ENCODE measurements at regions not wholly inside any gene's neighbourhood (a gene's known extent, or its start where the extent isn't known, plus 50 kb on each side); places are given as distances from the start of the nearest gene placed in this dataset.

- no peak for DNase-seq (ENCODE audit: low read depth, low spot score)
Measured at GRCh38 chr14:86532219-86532618, 1002.3 kb downstream of the FLRT2 start.

DNA sequence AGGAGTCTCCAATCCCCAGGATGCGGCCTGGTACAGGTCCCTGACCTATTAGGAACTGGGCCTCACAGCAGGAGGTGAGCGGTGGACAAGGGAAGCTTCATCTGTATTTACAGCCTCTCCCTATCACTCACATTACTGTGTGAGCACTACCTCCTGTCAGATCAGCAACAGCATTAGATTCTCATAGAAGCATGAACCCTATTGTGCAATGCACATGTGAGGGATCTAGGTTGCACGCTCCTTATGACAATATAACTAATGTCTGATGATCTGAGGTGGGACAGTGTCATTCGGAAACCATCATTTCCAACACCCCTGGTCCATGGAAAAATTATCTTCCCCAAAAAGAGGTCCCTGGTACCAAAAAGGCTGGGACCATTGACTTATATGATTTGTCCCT is 1000.5 kb downstream of the FLRT2 start:
- DNase-seq (ENCODE audit: low read depth, low spot score): no peak

GRCh38 chr14:86527312-86527711 is 997.4 kb downstream of the FLRT2 start:
- DNase-seq (ENCODE audit: low read depth, low spot score): no peak

GRCh38 chr14:86525673-86526072 is 995.7 kb downstream of the FLRT2 start:
- no peak for DNase-seq (ENCODE audit: low read depth, low spot score)

DNA sequence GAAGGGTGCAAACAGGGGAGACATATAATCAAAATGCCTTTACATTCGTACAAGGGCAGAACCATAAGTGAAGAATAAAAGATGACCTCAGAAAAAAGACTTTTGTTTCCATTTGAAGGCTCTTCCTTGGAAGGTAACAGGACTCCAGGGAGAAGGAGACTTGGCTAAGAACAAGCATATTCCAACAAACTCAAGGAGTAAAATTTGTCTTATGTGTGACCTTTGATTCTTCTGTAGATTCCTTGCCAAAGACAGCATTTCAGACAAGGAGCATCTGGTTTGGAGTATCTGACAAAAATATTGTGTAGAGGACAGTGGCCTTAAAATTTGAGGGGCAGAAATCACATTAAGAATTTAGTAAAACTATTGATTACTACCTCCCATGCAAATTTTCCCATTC is 991.9 kb downstream of the FLRT2 start:
- no peak for DNase-seq (ENCODE audit: low read depth, low spot score)

- DNase-seq (ENCODE audit: low read depth, low spot score): no peak
Measured at GRCh38 chr14:86521031-86521730, 991.2 kb downstream of the FLRT2 start.

DNA sequence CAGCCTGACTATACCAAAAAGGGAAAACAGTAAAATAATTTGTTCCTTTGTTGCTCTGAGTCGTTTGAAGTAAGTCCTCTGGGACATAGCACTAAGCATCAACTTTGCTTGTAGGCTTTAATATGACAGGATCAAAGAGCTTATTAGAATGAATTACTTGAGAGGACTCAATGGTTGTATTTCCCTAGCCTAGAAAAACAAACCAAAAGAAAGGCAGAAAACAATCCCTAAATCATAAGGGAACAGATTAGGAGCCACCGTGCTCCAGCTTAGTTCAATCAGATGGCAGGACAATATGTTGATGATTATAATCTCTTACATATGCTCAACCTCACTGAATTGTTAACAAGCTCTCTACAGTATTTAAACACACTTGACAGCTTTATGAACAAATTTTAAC is 988.4 kb downstream of the FLRT2 start:
- DNase-seq (ENCODE audit: low read depth, low spot score): no peak

GRCh38 chr14:86515195-86515594 is 985.3 kb downstream of the FLRT2 start:
- DNase-seq (ENCODE audit: low read depth, low spot score): no peak

DNA sequence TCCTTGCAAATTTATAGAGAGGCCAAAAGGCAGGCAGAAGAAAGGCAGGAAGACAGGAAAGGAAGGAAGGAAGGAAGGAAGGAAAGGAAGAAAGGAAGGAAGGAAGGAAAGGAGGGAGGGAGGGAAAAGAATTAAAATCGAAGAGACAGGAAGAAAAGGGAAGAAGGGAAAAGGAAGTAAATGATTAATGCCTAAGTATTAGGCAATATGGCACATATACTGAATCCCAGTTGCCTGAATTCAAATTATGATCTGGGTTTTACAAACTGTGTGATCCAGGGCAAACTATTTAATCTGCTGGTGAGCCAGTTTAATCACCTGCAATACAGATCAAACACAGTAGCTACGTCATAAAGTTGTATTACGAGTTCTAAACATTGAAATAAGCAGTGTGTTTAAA is 983.6 kb downstream of the FLRT2 start:
- no peak for DNase-seq (ENCODE audit: low read depth, low spot score)

GRCh38 chr14:86513056-86513455 is 983.1 kb downstream of the FLRT2 start:
- no peak for DNase-seq (ENCODE audit: low read depth, low spot score)

DNA sequence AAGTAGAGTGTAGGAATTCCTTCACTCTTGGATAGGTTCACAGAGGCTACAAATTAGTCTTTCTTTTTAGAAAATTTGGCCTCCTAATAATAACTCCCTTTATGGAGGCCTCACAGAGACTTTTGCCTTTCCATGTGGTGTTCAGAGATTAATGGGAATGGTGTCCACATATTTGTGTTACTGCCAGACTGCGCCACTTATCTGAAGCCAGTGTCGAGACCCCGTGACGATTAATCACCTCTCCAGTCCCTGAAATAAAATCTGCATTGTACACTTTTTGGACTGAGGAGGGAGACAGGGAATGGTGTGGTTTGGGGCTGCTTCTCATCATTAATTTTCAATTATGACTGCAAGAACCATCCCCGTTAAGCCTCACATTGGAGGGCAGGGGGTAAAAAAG is 980.5 kb downstream of the FLRT2 start:
- DNase-seq (ENCODE audit: low read depth, low spot score): no peak

GRCh38 chr14:86505808-86506207 is 975.9 kb downstream of the FLRT2 start:
- DNase-seq (ENCODE audit: low read depth, low spot score): no peak

DNA sequence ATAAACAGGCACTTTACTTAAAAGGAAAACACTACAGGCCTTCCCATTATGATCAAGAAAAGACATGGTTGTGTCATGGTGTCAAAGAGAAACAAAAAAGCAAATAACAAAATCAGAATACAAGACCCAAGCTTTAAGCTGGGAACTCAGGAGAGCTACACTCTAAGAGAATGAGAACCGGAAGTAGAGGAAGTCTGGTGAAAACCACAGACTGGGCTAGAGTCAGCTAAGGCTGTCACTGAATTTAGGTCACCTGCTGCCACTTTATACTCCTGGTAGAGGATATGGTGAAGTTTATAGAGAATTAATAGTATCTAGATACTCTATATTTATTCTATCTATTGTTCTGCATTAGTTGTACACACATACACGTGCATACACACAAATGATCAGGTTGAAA is 971.7 kb downstream of the FLRT2 start:
- DNase-seq (ENCODE audit: low read depth, low spot score): no peak

- no peak for DNase-seq (ENCODE audit: low read depth, low spot score)
Measured at GRCh38 chr14:86491743-86492142, 961.8 kb downstream of the FLRT2 start.

DNA sequence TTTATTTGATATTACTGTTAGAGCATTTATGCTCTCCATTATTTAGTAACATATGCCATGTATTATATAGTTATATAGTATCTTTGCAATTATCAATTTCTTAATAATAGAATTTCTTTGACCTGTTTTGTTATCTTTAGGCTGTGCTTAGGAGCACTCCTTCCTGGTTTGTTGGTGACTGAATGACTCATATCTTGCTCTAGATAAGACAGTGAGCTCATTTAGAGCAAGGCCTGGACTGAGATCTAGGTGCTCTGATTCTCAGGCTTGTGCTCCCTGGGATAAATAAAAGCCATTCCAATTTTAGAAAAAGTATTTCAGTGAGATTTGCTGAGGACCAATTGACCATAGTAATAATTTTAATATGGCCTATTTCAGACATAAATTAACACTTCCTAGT is 951.2 kb downstream of the FLRT2 start:
- DNase-seq (ENCODE audit: low read depth, low spot score): no peak

DNA sequence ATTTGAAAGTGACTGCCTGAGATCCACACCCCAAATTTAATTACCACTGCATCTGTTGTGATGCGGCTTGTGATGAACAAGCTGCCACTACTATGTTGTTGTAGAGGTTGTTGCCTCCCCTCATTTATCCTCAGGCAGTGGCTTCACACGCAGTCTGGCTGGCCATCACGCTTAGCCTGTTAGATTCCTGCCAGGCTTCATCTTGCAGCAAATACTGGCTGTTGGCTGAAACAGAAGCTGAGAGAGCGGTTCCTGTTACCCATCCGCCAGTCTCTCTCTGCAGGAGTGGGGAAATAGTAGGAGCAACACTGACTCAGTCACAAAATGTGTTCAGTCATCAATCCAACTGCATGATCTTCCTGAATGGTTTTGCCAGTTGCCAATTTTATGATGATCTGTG is 934.4 kb downstream of the FLRT2 start:
- no peak for DNase-seq (ENCODE audit: low read depth, low spot score)

GRCh38 chr14:86462193-86462753 is 932.3 kb downstream of the FLRT2 start:
- DNase-seq (ENCODE audit: low read depth, low spot score): no peak

DNA sequence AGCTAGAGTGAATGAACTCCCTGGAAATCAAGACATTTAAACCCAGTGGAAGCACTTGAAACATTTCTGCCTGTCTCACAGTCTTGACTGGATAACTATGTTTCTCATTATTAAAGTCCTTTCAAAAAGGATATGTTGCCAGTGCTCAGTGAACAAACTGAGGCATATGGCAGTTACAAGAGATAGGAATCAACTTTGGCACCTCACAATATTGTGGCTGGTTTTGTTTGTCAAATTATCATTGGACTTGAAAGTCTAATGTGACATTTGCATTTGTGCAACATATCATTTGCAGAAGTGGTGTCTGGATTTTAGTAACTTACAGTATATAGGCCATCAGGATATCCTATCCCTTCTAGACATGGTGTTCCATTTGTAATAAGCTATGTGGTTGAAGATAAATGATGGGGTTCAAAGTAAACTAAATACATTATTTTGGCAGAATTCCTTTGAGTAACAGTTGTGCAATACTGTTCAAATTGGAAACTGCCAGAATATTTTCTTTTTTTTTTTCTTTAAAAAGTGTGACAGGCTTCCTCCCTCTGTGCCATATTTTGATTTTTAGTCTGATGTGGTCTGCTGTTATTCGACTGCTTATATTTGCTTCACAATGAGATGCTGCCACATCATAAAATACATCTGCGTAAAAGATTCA is 927.7 kb downstream of the FLRT2 start:
- no peak for DNase-seq (ENCODE audit: low read depth, low spot score)

DNA sequence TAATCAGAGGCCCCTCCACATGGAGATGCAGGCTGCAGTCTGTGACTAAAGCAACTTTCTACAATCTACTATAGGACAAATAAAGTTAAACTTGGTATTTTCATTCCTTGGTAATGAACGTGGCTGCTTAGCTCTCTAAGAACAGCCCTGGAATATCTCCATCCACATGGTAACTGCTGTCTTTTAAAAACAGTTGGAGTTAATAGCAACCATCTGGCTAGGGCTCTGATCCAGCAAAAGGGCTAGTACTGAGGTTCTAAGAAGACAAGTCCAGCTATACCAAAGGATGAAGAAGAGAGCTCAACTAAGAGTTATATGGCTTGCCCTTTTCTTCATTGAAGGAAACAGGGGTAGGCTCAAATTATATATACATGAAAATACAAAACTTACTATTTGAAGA is 920.1 kb downstream of the FLRT2 start:
- DNase-seq (ENCODE audit: low read depth, low spot score): no peak

DNA sequence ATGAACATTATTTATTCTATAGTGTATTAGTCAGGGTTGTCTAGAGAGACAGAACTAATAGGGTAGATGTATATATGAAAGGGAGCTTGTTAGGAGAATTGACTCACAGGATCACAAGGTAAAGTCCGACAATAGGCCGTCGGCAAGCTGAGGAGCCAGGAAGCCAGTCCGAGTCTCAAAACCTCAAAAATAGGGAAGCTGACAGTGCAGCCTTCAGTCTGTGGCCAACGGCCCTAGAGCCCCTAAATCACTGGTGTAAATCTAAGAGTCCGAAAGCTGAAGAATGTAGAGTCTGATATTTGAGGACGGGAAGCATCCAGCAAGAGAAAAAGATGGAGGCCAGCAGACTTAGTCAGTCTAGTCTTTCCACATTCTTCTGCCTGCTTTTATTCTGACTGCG is 912.2 kb downstream of the FLRT2 start:
- DNase-seq (ENCODE audit: low read depth, low spot score): no peak

DNA sequence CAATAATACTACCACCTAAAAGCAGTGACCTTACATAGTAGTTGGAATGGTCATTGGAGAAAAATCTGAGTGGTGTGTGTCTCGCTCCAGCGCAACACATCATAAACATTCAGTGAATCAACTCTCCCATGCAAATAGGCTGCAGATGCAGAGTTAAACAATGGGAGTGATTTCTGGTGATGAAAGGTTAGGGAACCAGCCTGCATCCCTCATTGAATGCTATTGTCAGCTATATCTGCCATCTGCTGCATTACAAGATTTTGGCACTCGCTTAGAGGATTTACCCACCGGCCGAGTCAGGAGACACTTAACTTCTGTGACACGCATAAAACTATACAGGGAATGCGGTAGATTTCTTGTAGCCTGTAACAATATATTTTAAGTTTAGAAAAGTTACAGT is 900.9 kb downstream of the FLRT2 start:
- DNase-seq (ENCODE audit: low read depth, low spot score): no peak

GRCh38 chr14:86423214-86423613 is 893.3 kb downstream of the FLRT2 start:
- DNase-seq (ENCODE audit: low read depth, low spot score): no peak

DNA sequence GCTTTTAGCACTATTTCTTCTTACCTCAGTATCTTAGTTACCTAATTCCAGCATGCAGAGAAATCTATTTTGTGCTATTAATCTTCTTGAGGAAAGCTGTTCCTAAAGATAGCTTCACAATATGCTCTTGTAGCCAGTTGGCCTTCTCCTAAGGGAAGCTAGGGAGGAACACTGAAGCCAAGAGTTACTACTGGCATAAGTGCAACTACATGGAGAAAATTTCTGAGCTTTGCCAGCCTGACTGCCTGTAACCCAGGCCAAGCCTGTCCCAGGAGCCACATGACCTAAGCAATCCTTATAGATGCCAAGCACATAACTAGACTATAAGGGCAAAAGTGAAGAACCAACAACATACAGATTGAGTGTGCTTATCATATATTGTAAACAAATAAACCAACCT is 890.2 kb downstream of the FLRT2 start:
- DNase-seq (ENCODE audit: low read depth, low spot score): no peak

All from smooth muscle cell of the brain vasculature (primary cell).